ENCODE measurements at regions not wholly inside any gene's neighbourhood (a gene's known extent, or its start where the extent isn't known, plus 50 kb on each side); places are given as distances from the start of the nearest gene placed in this dataset.

DNA sequence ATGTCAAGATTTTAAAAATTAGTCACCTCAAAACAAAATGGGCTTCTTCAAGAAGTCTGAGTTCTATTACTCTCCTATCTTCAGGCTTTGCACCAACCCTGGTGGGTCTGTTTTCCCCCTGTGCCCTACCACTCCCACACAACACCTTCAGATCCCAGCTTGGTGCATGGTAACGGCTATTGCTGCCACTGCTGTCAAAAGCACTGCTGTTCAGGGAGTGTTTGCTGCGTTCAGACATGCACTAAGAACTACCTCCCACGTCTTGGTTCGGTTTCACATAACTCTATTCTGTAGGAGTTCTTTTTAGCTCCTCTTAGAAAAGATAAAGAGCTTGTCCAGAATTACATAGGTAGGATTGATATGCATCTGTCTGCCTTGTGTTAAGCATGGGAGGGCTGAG, 799.2 kb downstream of the NR2F2 start:
- no peak for TF ChIP-seq EZH2 (IDR thresholded peaks at IDR 0.05; ENCODE audit: low read length)
- TF ChIP-seq, protein P1, sequence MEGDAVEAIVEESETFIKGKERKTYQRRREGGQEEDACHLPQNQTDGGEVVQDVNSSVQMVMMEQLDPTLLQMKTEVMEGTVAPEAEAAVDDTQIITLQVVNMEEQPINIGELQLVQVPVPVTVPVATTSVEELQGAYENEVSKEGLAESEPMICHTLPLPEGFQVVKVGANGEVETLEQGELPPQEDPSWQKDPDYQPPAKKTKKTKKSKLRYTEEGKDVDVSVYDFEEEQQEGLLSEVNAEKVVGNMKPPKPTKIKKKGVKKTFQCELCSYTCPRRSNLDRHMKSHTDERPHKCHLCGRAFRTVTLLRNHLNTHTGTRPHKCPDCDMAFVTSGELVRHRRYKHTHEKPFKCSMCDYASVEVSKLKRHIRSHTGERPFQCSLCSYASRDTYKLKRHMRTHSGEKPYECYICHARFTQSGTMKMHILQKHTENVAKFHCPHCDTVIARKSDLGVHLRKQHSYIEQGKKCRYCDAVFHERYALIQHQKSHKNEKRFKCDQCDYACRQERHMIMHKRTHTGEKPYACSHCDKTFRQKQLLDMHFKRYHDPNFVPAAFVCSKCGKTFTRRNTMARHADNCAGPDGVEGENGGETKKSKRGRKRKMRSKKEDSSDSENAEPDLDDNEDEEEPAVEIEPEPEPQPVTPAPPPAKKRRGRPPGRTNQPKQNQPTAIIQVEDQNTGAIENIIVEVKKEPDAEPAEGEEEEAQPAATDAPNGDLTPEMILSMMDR (optimal IDR thresholded peaks at IDR 0.05 in 1 of 3, IDR thresholded peaks at IDR 0.05 in 1 of 3, conservative IDR thresholded peaks at IDR 0.05 in 1 of 3; ENCODE audit: extremely low read depth in 1 of 3, insufficient read depth in 2 of 3, low read length in 3 of 3): no peak
- dilution Hi-C loops (cut with MboI; ENCODE audit: extremely low pct_ligation_motif_present, low sequenced_read_pairs): no loop called here
- Histone ChIP-seq H3K9ac (ENCODE audit: control insufficient read depth, extremely low read depth, insufficient read depth, low read length) (no peak overlapping the region), H3K9me1 (ENCODE audit: control insufficient read depth, extremely low read depth, insufficient read depth, low read length) (no peaks in the 10 kb centered on the region), H3K9me3 (ENCODE audit: control insufficient read depth, low read depth, low read length) (no peaks in the 10 kb centered on the region), H3K27me3 (ENCODE audit: control insufficient read depth, extremely low read depth, insufficient read depth, low read length) (no peaks in the 10 kb centered on the region), H3K79me2 (ENCODE audit: control insufficient read depth, insufficient read depth, low read length) (no peaks in the 10 kb centered on the region), H2AFZ (ENCODE audit: control insufficient read depth, low read length) (no peak overlapping the region), H3K27ac (ENCODE audit: control insufficient read depth, insufficient read depth, low read length) (no peak overlapping the region), H4K20me1 (ENCODE audit: control insufficient read depth, extremely low read depth, insufficient read depth, low read length) (no peaks in the 10 kb centered on the region), H3K36me3 (ENCODE audit: control insufficient read depth in 2 of 2, extremely low read depth in 1 of 2, insufficient read depth in 2 of 2, low read length in 2 of 2) (no peaks in the 10 kb centered on the region), H3K4me2 (ENCODE audit: control insufficient read depth, extremely low read depth, insufficient read depth, low read depth, low read length) (no peak overlapping the region), H3K4me1 (ENCODE audit: control insufficient read depth, extremely low read depth, insufficient read depth, low read length) (no peaks in the 10 kb centered on the region), H3K4me3 (ENCODE audit: control insufficient read depth in 2 of 3, extremely low read depth in 1 of 3, insufficient read depth in 2 of 3, low read depth in 1 of 3, low read length in 3 of 3) (no peak overlapping the region)
- DNase-seq (ENCODE audit: low read depth, low spot score) (no peak), FAIRE-seq (no peak)

DNA sequence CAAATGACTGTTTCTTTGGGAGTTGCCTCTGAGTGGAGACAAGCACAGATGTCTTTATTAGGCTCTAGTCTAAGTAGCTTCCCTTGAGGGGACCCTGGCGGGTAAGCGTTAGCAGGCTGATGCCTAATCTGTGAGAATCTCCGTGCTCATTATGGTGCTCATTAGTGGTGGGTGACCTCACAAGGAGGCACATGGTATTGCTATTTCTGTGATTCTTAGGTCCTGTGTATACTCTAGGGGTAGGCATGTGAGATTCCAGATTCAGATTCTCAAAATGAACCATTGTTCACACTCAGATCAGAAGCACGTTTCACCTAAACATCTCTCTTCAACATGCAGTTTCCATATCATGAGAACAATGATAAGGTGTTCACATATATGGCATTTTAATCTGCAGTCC, 809.7 kb downstream of the NR2F2 start:
- FAIRE-seq (no peak), DNase-seq (ENCODE audit: low read depth, low spot score) (no peak)

DNA sequence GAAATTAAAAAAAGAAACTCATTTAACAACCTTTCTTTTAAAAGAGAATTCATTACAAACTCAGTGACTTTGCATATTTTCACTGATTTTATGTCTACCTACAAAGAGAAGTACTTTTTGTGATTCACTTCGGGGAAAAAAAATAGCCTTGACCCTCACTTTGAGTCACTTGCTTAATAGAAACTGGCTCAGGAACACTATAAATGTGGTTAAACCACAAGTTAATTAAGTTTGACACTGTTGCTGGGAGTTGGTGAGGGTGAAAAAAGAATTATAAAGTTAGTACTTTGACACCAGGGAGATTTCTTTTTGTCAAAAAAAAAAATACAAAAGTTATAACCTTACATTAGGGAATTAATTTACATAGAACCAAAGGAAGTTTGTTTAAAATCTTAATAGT, 810.9 kb downstream of the NR2F2 start:
- Histone ChIP-seq H3K27ac (ENCODE audit: control insufficient read depth, insufficient read depth, low read length) (no peak overlapping the region), H3K4me3 (ENCODE audit: control insufficient read depth in 2 of 3, extremely low read depth in 1 of 3, insufficient read depth in 2 of 3, low read depth in 1 of 3, low read length in 3 of 3) (no peak overlapping the region), H3K4me1 (ENCODE audit: control insufficient read depth, extremely low read depth, insufficient read depth, low read length) (no peaks in the 10 kb centered on the region), H3K4me2 (ENCODE audit: control insufficient read depth, extremely low read depth, insufficient read depth, low read depth, low read length) (no peak overlapping the region), H3K79me2 (ENCODE audit: control insufficient read depth, insufficient read depth, low read length) (no peaks in the 10 kb centered on the region), H2AFZ (ENCODE audit: control insufficient read depth, low read length) (no peak overlapping the region), H3K9me1 (ENCODE audit: control insufficient read depth, extremely low read depth, insufficient read depth, low read length) (no peaks in the 10 kb centered on the region), H3K27me3 (ENCODE audit: control insufficient read depth, extremely low read depth, insufficient read depth, low read length) (no peaks in the 10 kb centered on the region), H4K20me1 (ENCODE audit: control insufficient read depth, extremely low read depth, insufficient read depth, low read length) (no peaks in the 10 kb centered on the region), H3K9me3 (ENCODE audit: control insufficient read depth, low read depth, low read length) (no peaks in the 10 kb centered on the region), H3K36me3 (ENCODE audit: control insufficient read depth in 2 of 2, extremely low read depth in 1 of 2, insufficient read depth in 2 of 2, low read length in 2 of 2) (no peaks in the 10 kb centered on the region), H3K9ac (ENCODE audit: control insufficient read depth, extremely low read depth, insufficient read depth, low read length) (no peak overlapping the region)
- FAIRE-seq: no peak
- TF ChIP-seq, protein P1 (optimal IDR thresholded peaks at IDR 0.05 in 1 of 3, IDR thresholded peaks at IDR 0.05 in 1 of 3, conservative IDR thresholded peaks at IDR 0.05 in 1 of 3; ENCODE audit: extremely low read depth in 1 of 3, insufficient read depth in 2 of 3, low read length in 3 of 3): no peak
- no peak for TF ChIP-seq EZH2 (IDR thresholded peaks at IDR 0.05; ENCODE audit: low read length)
- dilution Hi-C loops (cut with MboI; ENCODE audit: extremely low pct_ligation_motif_present, low sequenced_read_pairs): no loop called here
- DNase-seq (ENCODE audit: low read depth, low spot score): no peak

More for the DNA sequence above, 809.7 kb downstream of the NR2F2 start:
- H3K36me3 ChIP-seq (ENCODE audit: control insufficient read depth in 2 of 2, extremely low read depth in 1 of 2, insufficient read depth in 2 of 2, low read length in 2 of 2): no peaks in the 10 kb centered on the region
- no peaks in the 10 kb centered on the region for H3K27me3 ChIP-seq (ENCODE audit: control insufficient read depth, extremely low read depth, insufficient read depth, low read length)
- dilution Hi-C loops (cut with MboI; ENCODE audit: extremely low pct_ligation_motif_present, low sequenced_read_pairs): no loop called here
- H3K9ac ChIP-seq (ENCODE audit: control insufficient read depth, extremely low read depth, insufficient read depth, low read length): no peak overlapping the region
- no peaks in the 10 kb centered on the region for H3K79me2 ChIP-seq (ENCODE audit: control insufficient read depth, insufficient read depth, low read length)
- no peaks in the 10 kb centered on the region for H3K9me3 ChIP-seq (ENCODE audit: control insufficient read depth, low read depth, low read length)
- no peak overlapping the region for H3K4me2 ChIP-seq (ENCODE audit: control insufficient read depth, extremely low read depth, insufficient read depth, low read depth, low read length)
- H4K20me1 ChIP-seq (ENCODE audit: control insufficient read depth, extremely low read depth, insufficient read depth, low read length): no peaks in the 10 kb centered on the region
- H3K9me1 ChIP-seq (ENCODE audit: control insufficient read depth, extremely low read depth, insufficient read depth, low read length): no peaks in the 10 kb centered on the region
- no peak overlapping the region for H3K27ac ChIP-seq (ENCODE audit: control insufficient read depth, insufficient read depth, low read length)
- H2AFZ ChIP-seq (ENCODE audit: control insufficient read depth, low read length): no peak overlapping the region
- no peaks in the 10 kb centered on the region for H3K4me1 ChIP-seq (ENCODE audit: control insufficient read depth, extremely low read depth, insufficient read depth, low read length)
- no peak for TF ChIP-seq EZH2 (IDR thresholded peaks at IDR 0.05; ENCODE audit: low read length)
- H3K4me3 ChIP-seq (ENCODE audit: control insufficient read depth in 2 of 3, extremely low read depth in 1 of 3, insufficient read depth in 2 of 3, low read depth in 1 of 3, low read length in 3 of 3): no peak overlapping the region
